ENCODE measurements at regions not wholly inside any gene's neighbourhood (a gene's known extent, or its start where the extent isn't known, plus 50 kb on each side); places are given as distances from the start of the nearest gene placed in this dataset.

- no peak overlapping the region for H2AFZ ChIP-seq (ENCODE audit: low read depth, low read length)
- H3K9ac ChIP-seq (ENCODE audit: low read length), result no peak overlapping the region
- no peaks in the 10 kb centered on the region for H4K20me1 ChIP-seq (ENCODE audit: insufficient read depth, low read length)
- no peaks in the 10 kb centered on the region for H3K36me3 ChIP-seq (replicated peaks; ENCODE audit: low read depth, low read length)
- H3K27ac ChIP-seq (ENCODE audit: low read length), result no peak overlapping the region
- no peak overlapping the region for H3K4me2 ChIP-seq (ENCODE audit: low read length)
- no peak for TF ChIP-seq CTCF (IDR thresholded peaks at IDR 0.05; ENCODE audit: low read depth, low read length)
- TF ChIP-seq EZH2phosphoT487 (IDR thresholded peaks at IDR 0.05; ENCODE audit: low read depth), result no peak
- no peak overlapping the region for H3K4me3 ChIP-seq (ENCODE audit: low read length)
- H3K9me3 ChIP-seq (ENCODE audit: insufficient read depth, low read length), result no peaks in the 10 kb centered on the region
- no peaks in the 10 kb centered on the region for H3K27me3 ChIP-seq (ENCODE audit: low read depth, low read length)
- H3K4me1 ChIP-seq (ENCODE audit: low read length), result peaks cover 6% of the 10 kb centered on the region
- H3K79me2 ChIP-seq (ENCODE audit: low read length), result no peaks in the 10 kb centered on the region
These were observed 804.4 kb upstream of the FAM98A start for GRCh38 chr2:34403512-34403911.

GRCh38 chr2:34402376-34402775 is 803.3 kb upstream of the FAM98A start:
- Histone ChIP-seq H4K20me1 (ENCODE audit: insufficient read depth, low read length) (no peaks in the 10 kb centered on the region), H3K4me3 (ENCODE audit: low read length) (no peak overlapping the region), H3K9ac (ENCODE audit: low read length) (no peak overlapping the region), H3K27me3 (ENCODE audit: low read depth, low read length) (no peaks in the 10 kb centered on the region), H3K4me2 (ENCODE audit: low read length) (no peak overlapping the region), H3K4me1 (ENCODE audit: low read length) (no peaks in the 10 kb centered on the region), H3K79me2 (ENCODE audit: low read length) (no peaks in the 10 kb centered on the region), H3K36me3 (replicated peaks; ENCODE audit: low read depth, low read length) (no peaks in the 10 kb centered on the region), H2AFZ (ENCODE audit: low read depth, low read length) (no peak overlapping the region), H3K27ac (ENCODE audit: low read length) (no peak overlapping the region), H3K9me3 (ENCODE audit: insufficient read depth, low read length) (no peaks in the 10 kb centered on the region)
- TF ChIP-seq CTCF (IDR thresholded peaks at IDR 0.05; ENCODE audit: low read depth, low read length), result no peak
- TF ChIP-seq EZH2phosphoT487 (IDR thresholded peaks at IDR 0.05; ENCODE audit: low read depth), result no peak

GRCh38 chr2:34401186-34401585 is 802.1 kb upstream of the FAM98A start:
- no peak overlapping the region for H3K27ac ChIP-seq (ENCODE audit: low read length)
- H2AFZ ChIP-seq (ENCODE audit: low read depth, low read length), result no peak overlapping the region
- H3K4me3 ChIP-seq (ENCODE audit: low read length), result no peak overlapping the region
- no peaks in the 10 kb centered on the region for H4K20me1 ChIP-seq (ENCODE audit: insufficient read depth, low read length)
- H3K4me1 ChIP-seq (ENCODE audit: low read length), result no peaks in the 10 kb centered on the region
- H3K79me2 ChIP-seq (ENCODE audit: low read length), result no peaks in the 10 kb centered on the region
- H3K9ac ChIP-seq (ENCODE audit: low read length), result no peak overlapping the region
- no peaks in the 10 kb centered on the region for H3K9me3 ChIP-seq (ENCODE audit: insufficient read depth, low read length)
- no peak for TF ChIP-seq CTCF (IDR thresholded peaks at IDR 0.05; ENCODE audit: low read depth, low read length)
- no peak overlapping the region for H3K4me2 ChIP-seq (ENCODE audit: low read length)
- H3K27me3 ChIP-seq (ENCODE audit: low read depth, low read length), result no peaks in the 10 kb centered on the region
- H3K36me3 ChIP-seq (replicated peaks; ENCODE audit: low read depth, low read length), result no peaks in the 10 kb centered on the region

GRCh38 chr2:34388446-34388845 is 789.3 kb upstream of the FAM98A start:
- Histone ChIP-seq H3K27me3 (ENCODE audit: low read depth, low read length) (no peaks in the 10 kb centered on the region), H3K4me3 (ENCODE audit: low read length) (no peak overlapping the region), H3K79me2 (ENCODE audit: low read length) (no peaks in the 10 kb centered on the region), H3K27ac (ENCODE audit: low read length) (no peak overlapping the region), H4K20me1 (ENCODE audit: insufficient read depth, low read length) (no peaks in the 10 kb centered on the region), H3K4me2 (ENCODE audit: low read length) (no peak overlapping the region), H3K9me3 (ENCODE audit: insufficient read depth, low read length) (no peaks in the 10 kb centered on the region), H3K4me1 (ENCODE audit: low read length) (no peaks in the 10 kb centered on the region), H2AFZ (ENCODE audit: low read depth, low read length) (no peak overlapping the region), H3K36me3 (replicated peaks; ENCODE audit: low read depth, low read length) (no peaks in the 10 kb centered on the region), H3K9ac (ENCODE audit: low read length) (no peak overlapping the region)
- no peak for TF ChIP-seq CTCF (IDR thresholded peaks at IDR 0.05; ENCODE audit: low read depth, low read length)
- no peak for TF ChIP-seq EZH2phosphoT487 (IDR thresholded peaks at IDR 0.05; ENCODE audit: low read depth)

All from OCI-LY3 (cell line).